Activated T-cell treated with anti-CD3 and anti-CD28 coated beads, Interleukin-2, amount 50 U/mL, for 4 hours (primary cell): ENCODE measurements at regions not wholly inside any gene's neighbourhood (a gene's known extent, or its start where the extent isn't known, plus 50 kb on each side); places are given as distances from the start of the nearest gene placed in this dataset.
"Not testable (repeated sequence)": the region's sequence is repeated elsewhere in the genome, so short reads cannot be mapped to it uniquely, and the experiment has no call there.

Source experiments
- ATAC-seq, 2 donors: fragments of 200-7000 bp; cut with Tn5 transposase; one replicate each; pipeline ENCODE4 v1.10.0; 2021
- DNase-seq: peaks from one replicate; pipeline ENCODE4 v3.0.0-alpha.2; 2020
- H3K27me3 Mint-ChIP-seq: one replicate; pipeline ENCODE4 v1.8.0; 2021; ENCODE audit warnings: low read depth, mixed read lengths
- H3K36me3 Mint-ChIP-seq: one replicate; pipeline ENCODE4 v1.8.0; 2022; ENCODE audit warnings: mixed read lengths; ENCODE audit not compliant: insufficient read depth
- H3K4me1 Mint-ChIP-seq: one replicate; pipeline ENCODE4 v1.8.0; 2021; ENCODE audit warnings: low read depth, mixed read lengths
- H3K4me3 Mint-ChIP-seq: one replicate; pipeline ENCODE4 v1.8.0; 2021; ENCODE audit warnings: mild to moderate bottlenecking, moderate library complexity, mixed read lengths
- H3K9me3 Mint-ChIP-seq: one replicate; pipeline ENCODE4 v1.8.0; 2021; ENCODE audit warnings: mixed read lengths

- not testable (repeated sequence) for DNase-seq, H3K27me3 Mint-ChIP-seq, H3K36me3 Mint-ChIP-seq, H3K9me3 Mint-ChIP-seq, H3K4me3 Mint-ChIP-seq
- peaks cover 17% of the 10 kb centered on the region for H3K4me1 Mint-ChIP-seq
- ATAC-seq = peak in 1 of 2 donors; percentile 64
Observed at GRCh38 chr7:3119352-3119927, 75.8 kb upstream of the CARD11 start.

- H3K4me3 Mint-ChIP-seq = no peak overlapping the region
Observed at GRCh38 chr7:3119963-3120362, 76.3 kb upstream of the CARD11 start.

GRCh38 chr7:3120513-3120912 is 76.8 kb upstream of the CARD11 start:
- H3K36me3 Mint-ChIP-seq = no peaks in the 10 kb centered on the region
- no peak for DNase-seq
- no peak overlapping the region for H3K4me3 Mint-ChIP-seq
- no peak for ATAC-seq
- H3K9me3 Mint-ChIP-seq = peaks cover 10% of the 10 kb centered on the region
- H3K27me3 Mint-ChIP-seq = no peaks in the 10 kb centered on the region
- H3K4me1 Mint-ChIP-seq = peaks cover 16% of the 10 kb centered on the region

More at GRCh38 chr7:3119963-3120362, 76.3 kb upstream of the CARD11 start:
- H3K4me1 Mint-ChIP-seq = peaks cover 16% of the 10 kb centered on the region
- H3K9me3 Mint-ChIP-seq = peaks cover 10% of the 10 kb centered on the region
- ATAC-seq (no peak), DNase-seq (no peak)
- no peaks in the 10 kb centered on the region for H3K36me3 Mint-ChIP-seq
- H3K27me3 Mint-ChIP-seq = no peaks in the 10 kb centered on the region

- Mint-ChIP-seq H3K4me1 (no peaks in the 10 kb centered on the region), H3K36me3 (no peaks in the 10 kb centered on the region), H3K9me3 (peaks cover 6% of the 10 kb centered on the region), H3K4me3 (no peak overlapping the region), H3K27me3 (no peaks in the 10 kb centered on the region)
- ATAC-seq (no peak), DNase-seq (no peak)
Observed at GRCh38 chr7:3128857-3129490, 85.3 kb upstream of the CARD11 start.

GRCh38 chr7:3133811-3134385 is 90.2 kb upstream of the CARD11 start:
- peaks cover 6% of the 10 kb centered on the region for H3K9me3 Mint-ChIP-seq
- ATAC-seq = no peak

GRCh38 chr7:3134745-3135144 is 91.1 kb upstream of the CARD11 start:
- peak; percentile 65 to 82 for ATAC-seq
- H3K27me3 Mint-ChIP-seq = no peaks in the 10 kb centered on the region
- no peak overlapping the region for H3K4me3 Mint-ChIP-seq
- no peaks in the 10 kb centered on the region for H3K4me1 Mint-ChIP-seq
- no peak for DNase-seq
- H3K9me3 Mint-ChIP-seq = peaks cover 6% of the 10 kb centered on the region
- H3K36me3 Mint-ChIP-seq = no peaks in the 10 kb centered on the region

More at GRCh38 chr7:3133811-3134385, 90.2 kb upstream of the CARD11 start:
- Mint-ChIP-seq H3K4me1 (no peaks in the 10 kb centered on the region), H3K36me3 (no peaks in the 10 kb centered on the region), H3K4me3 (no peak overlapping the region), H3K27me3 (no peaks in the 10 kb centered on the region)
- no peak for DNase-seq

GRCh38 chr7:3135626-3136025 is 92.0 kb upstream of the CARD11 start:
- no peaks in the 10 kb centered on the region for H3K4me1 Mint-ChIP-seq

GRCh38 chr7:3138206-3138605 is 94.5 kb upstream of the CARD11 start:
- DNase-seq (no peak), ATAC-seq (no peak)
- Mint-ChIP-seq H3K4me3 (no peak overlapping the region), H3K36me3 (no peaks in the 10 kb centered on the region), H3K4me1 (no peaks in the 10 kb centered on the region), H3K27me3 (no peaks in the 10 kb centered on the region), H3K9me3 (no peaks in the 10 kb centered on the region)

More at GRCh38 chr7:3135626-3136025, 92.0 kb upstream of the CARD11 start:
- Mint-ChIP-seq H3K36me3 (no peaks in the 10 kb centered on the region), H3K27me3 (no peaks in the 10 kb centered on the region), H3K9me3 (peaks cover 6% of the 10 kb centered on the region), H3K4me3 (no peak overlapping the region)
- no peak for DNase-seq
- no peak for ATAC-seq

GRCh38 chr7:3138997-3139396 is 95.3 kb upstream of the CARD11 start:
- no peaks in the 10 kb centered on the region for H3K36me3 Mint-ChIP-seq
- ATAC-seq (no peak), DNase-seq (no peak)
- no peaks in the 10 kb centered on the region for H3K27me3 Mint-ChIP-seq
- no peaks in the 10 kb centered on the region for H3K9me3 Mint-ChIP-seq
- no peak overlapping the region for H3K4me3 Mint-ChIP-seq
- no peaks in the 10 kb centered on the region for H3K4me1 Mint-ChIP-seq

GRCh38 chr7:3140834-3141233 is 97.2 kb upstream of the CARD11 start:
- Mint-ChIP-seq H3K27me3 (no peaks in the 10 kb centered on the region), H3K4me3 (no peak overlapping the region), H3K9me3 (no peaks in the 10 kb centered on the region), H3K4me1 (no peaks in the 10 kb centered on the region), H3K36me3 (no peaks in the 10 kb centered on the region)
- no peak for ATAC-seq
- no peak for DNase-seq

- DNase-seq (no peak), ATAC-seq (no peak)
- no peaks in the 10 kb centered on the region for H3K27me3 Mint-ChIP-seq
- H3K36me3 Mint-ChIP-seq = no peaks in the 10 kb centered on the region
- H3K9me3 Mint-ChIP-seq = no peaks in the 10 kb centered on the region
- H3K4me1 Mint-ChIP-seq = no peaks in the 10 kb centered on the region
- no peak overlapping the region for H3K4me3 Mint-ChIP-seq
Observed at GRCh38 chr7:3141326-3141725, 97.7 kb upstream of the CARD11 start.

- DNase-seq (no peak), ATAC-seq (no peak)
- Mint-ChIP-seq H3K4me3 (no peak overlapping the region), H3K9me3 (no peaks in the 10 kb centered on the region), H3K4me1 (peaks cover 9% of the 10 kb centered on the region), H3K36me3 (no peaks in the 10 kb centered on the region), H3K27me3 (no peaks in the 10 kb centered on the region)
Observed at GRCh38 chr7:3143869-3144775, 100.5 kb upstream of the CARD11 start.

GRCh38 chr7:3144776-3145125 is 101.1 kb upstream of the CARD11 start:
- not testable (repeated sequence) for H3K4me1 Mint-ChIP-seq, DNase-seq, H3K4me3 Mint-ChIP-seq, H3K27me3 Mint-ChIP-seq, ATAC-seq, H3K9me3 Mint-ChIP-seq, H3K36me3 Mint-ChIP-seq

- ATAC-seq = no peak
- Mint-ChIP-seq H3K4me1 (peaks cover 9% of the 10 kb centered on the region), H3K9me3 (no peaks in the 10 kb centered on the region), H3K36me3 (no peaks in the 10 kb centered on the region), H3K4me3 (no peak overlapping the region), H3K27me3 (no peaks in the 10 kb centered on the region)
- no peak for DNase-seq
Observed at GRCh38 chr7:3146571-3147226, 103.0 kb upstream of the CARD11 start.
